Heart left ventricle (tissue), 16 donors: ENCODE measurements at regions not wholly inside any gene's neighbourhood (a gene's known extent, or its start where the extent isn't known, plus 50 kb on each side); places are given as distances from the start of the nearest gene placed in this dataset.

Experiments
- ATAC-seq, 4 donors: fragments of 200-7000 bp; cut with Tn5 transposase; one replicate each; pipeline ENCODE4 v1.9.1; 2020 to 2022; ENCODE audit warnings: moderate library complexity in 4 of 4, mild to moderate bottlenecking in 3 of 4, moderate number of reproducible peaks in 1 of 4
- DNase-seq, 5 donors: peaks; one replicate each; pipeline ENCODE4 v3.0.0-alpha.2; 2020
- H3K27ac ChIP-seq, 12 donors: fragments of 200-600 bp; sonication (generic) in 4 of 12; one replicate each; pipeline versions ENCODE4 v1.5.0 to v1.8.0; 2016 to 2022; ENCODE audit warnings: mild to moderate bottlenecking in 2 of 12
- H3K27me3 ChIP-seq, 9 donors: fragments of 200-600 bp; sonication (generic) in 2 of 9; one replicate each; pipeline versions ENCODE4 v1.5.1 to v1.8.0; 2016 to 2022; ENCODE audit warnings: mild to moderate bottlenecking in 3 of 9
- H3K36me3 ChIP-seq, 9 donors: fragments of 200-600 bp; sonication (generic) in 2 of 9; one replicate each; pipeline versions ENCODE4 v1.5.0 to v1.8.0; 2018 to 2022; ENCODE audit warnings: mild to moderate bottlenecking in 2 of 9
- H3K4me1 ChIP-seq, 12 donors: fragments of 200-600 bp; sonication (generic) in 4 of 12; one replicate each; pipeline versions ENCODE4 v1.5.0 to v1.8.0; 2016 to 2022; ENCODE audit warnings: mild to moderate bottlenecking in 3 of 12
- H3K4me3 ChIP-seq, 12 donors: fragments of 200-600 bp; sonication (generic) in 4 of 12; one replicate each; pipeline versions ENCODE4 v1.5.0 to v1.8.0; 2017 to 2022; ENCODE audit warnings: mild to moderate bottlenecking in 9 of 12, moderate library complexity in 4 of 12
- H3K9me3 ChIP-seq, 12 donors: fragments of 200-600 bp; sonication (generic) in 4 of 12; one replicate each; pipeline versions ENCODE4 v1.5.0 to v1.8.0; 2016 to 2022; ENCODE audit warnings: mild to moderate bottlenecking in 1 of 12
- POLR2A ChIP-seq, 2 donors: fragments of 450-650 bp; IDR thresholded peaks; one replicate each; pipeline ENCODE4 v1.6.1; 2017; ENCODE audit warnings: antibody characterized with exemption in 2 of 2, mild to moderate bottlenecking in 2 of 2, moderate library complexity in 2 of 2
- WGBS, 4 donors: extraction: QIAGEN DNeasy Blood & Tissue Kit in 2 of 4; methylation state at CpG; one replicate each; pipeline versions ENCODE4 v1.1.5 to v1.1.7; 2013 to 2018; 5-methylcytosine and 5-hydroxymethylcytosine counted together
- intact Hi-C, 10 donors: fragments of 100-400 bp; cut with DNase I; formaldehyde crosslinking; loops; one replicate each; pipeline versions ENCODE4 v1.11.1 to v1.14.2; 2022
- TF ChIP-seq, protein P1 (sequence below), 12 donors: fragments of 200-600 bp; sonication (generic) in 4 of 12; IDR thresholded peaks; one replicate each; pipeline versions ENCODE4 v1.5.0 to v1.8.0; 2018 to 2022; ENCODE audit warnings: antibody characterized with exemption in 12 of 12, mild to moderate bottlenecking in 5 of 12
- donor health status: ischemic (EF 13 %, LVEDD 7.1; RV severe dilation, severe dysfunction).
- donor health status: healthy with polysubstance abuse.
- donor health status: DM: no; HTN: yes; CAD: no.
- donor health status: DM: no; HTN: no; CAD: no.
- donor health status: ischemic (EF 25% LVEDD 6.9; RV normal size, moderate dysfunction).
- donor health status: ischemic (EF 25% LVEDD 5.7; RV mildly dilated, moderate dysfunction).
- donor health status: healthy.
- donor health status: DM: yes; HTN: yes; CAD: no.
- donor health status: ischemic (EF 35%, LVEDD 5.7; RV mildly dilated, moderate dysfunction).
- donor health status: nonischemic (EF 11% LVEDD 7.7; RV severe dilation, severe dysfunction).
- donor health status: DM: yes; HTN: yes; CAD: no.
- donor health status: PGD.
- donor health status: ischemic (EF 29% LVEDD 5.4; RV normal size, mild dysfunction).
- donor health status: nonischemic (EF 23%, LVEDD 6.1; RV moderate dilation, normal function).

DNA sequence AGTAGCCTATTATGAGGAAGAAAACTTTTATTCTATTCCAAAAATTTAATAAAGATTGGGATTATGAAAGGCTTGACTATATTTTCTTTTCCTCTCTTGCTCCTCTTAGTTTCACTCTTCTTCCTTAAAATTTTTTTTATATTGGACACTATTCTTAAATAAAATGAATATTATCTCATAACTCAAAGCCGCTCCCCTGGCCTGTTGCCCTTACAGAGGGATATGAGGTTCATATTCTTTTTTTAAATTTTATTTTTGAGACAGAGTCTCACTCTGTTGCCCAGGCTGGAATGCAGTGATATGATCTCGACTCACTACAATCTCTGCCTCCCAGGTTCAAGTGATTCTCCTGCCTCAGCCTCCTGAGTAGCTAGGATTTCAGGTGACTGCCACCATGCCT, 106.8 kb upstream of the MPDZ start:
- 83 to 86% (median 85%) methylated on average over 2 of the region's 2 CpGs for WGBS, 4 donors
- Histone ChIP-seq H3K4me3 (no peak overlapping the region), H3K27me3 (no peaks in the 10 kb centered on the region), H3K27ac (peak overlapping the region in 8 of 12 donors; percentile 21 to 77 (median 53)), H3K4me1 (peaks cover 0 to 17% (median 0%) of the 10 kb centered on the region in 12 donors), H3K9me3 (peaks cover 0 to 38% (median 4%) of the 10 kb centered on the region in 12 donors), H3K36me3 (no peaks in the 10 kb centered on the region)
- intact Hi-C loops = no loop called here
- ATAC-seq (no peak), DNase-seq (peak in 1 of 5 donors; percentile 29)
- TF ChIP-seq, protein P1, sequence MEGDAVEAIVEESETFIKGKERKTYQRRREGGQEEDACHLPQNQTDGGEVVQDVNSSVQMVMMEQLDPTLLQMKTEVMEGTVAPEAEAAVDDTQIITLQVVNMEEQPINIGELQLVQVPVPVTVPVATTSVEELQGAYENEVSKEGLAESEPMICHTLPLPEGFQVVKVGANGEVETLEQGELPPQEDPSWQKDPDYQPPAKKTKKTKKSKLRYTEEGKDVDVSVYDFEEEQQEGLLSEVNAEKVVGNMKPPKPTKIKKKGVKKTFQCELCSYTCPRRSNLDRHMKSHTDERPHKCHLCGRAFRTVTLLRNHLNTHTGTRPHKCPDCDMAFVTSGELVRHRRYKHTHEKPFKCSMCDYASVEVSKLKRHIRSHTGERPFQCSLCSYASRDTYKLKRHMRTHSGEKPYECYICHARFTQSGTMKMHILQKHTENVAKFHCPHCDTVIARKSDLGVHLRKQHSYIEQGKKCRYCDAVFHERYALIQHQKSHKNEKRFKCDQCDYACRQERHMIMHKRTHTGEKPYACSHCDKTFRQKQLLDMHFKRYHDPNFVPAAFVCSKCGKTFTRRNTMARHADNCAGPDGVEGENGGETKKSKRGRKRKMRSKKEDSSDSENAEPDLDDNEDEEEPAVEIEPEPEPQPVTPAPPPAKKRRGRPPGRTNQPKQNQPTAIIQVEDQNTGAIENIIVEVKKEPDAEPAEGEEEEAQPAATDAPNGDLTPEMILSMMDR (IDR thresholded peaks at IDR 0.05) = no peak
- TF ChIP-seq POLR2A (IDR thresholded peaks at IDR 0.05) = no peak

DNA sequence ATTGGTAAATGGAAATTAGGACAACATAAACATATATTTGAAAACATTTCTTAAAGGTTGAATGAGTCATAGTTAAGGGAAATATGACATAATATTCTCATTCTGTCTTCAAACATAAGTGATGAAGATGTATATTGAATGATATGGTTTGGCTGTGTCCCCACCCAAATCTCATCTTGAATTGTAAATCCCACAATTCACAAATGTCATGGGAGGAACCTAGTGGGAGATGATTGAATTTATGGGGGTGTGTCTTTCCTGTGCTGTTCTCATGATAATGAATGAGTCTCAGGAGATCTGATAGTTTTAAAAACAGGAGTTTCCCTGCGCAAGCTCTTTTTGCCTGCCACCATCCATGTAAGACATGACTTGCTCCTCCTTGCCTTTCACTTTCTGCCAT, 104.4 kb upstream of the MPDZ start:
- no peak for ATAC-seq

DNA sequence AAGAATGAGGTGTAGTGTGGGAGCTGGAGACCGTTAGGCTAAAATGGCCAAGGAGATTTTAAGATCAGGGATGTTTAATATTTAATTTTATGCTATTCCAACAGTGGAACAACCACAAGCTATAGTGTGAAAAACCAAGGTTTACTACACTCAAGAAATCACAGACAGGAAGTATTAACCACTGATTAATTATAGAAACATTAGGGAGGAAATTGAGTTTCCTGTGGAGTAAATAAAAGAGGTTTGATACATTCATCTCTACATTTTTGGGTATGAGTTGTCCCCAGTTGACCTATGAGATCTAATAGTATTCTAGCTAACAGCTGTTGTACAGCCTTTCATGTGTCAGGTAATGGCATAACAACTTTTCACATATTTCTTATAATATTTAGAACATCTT, 103.7 kb upstream of the MPDZ start:
- peaks cover 0 to 17% (median 0%) of the 10 kb centered on the region in 12 donors for H3K4me1 ChIP-seq
- no peak overlapping the region for H3K4me3 ChIP-seq
- no peaks in the 10 kb centered on the region for H3K36me3 ChIP-seq
- H3K27me3 ChIP-seq = no peaks in the 10 kb centered on the region
- DNase-seq (no peak), ATAC-seq (no peak)
- TF ChIP-seq, protein P1 (IDR thresholded peaks at IDR 0.05) = no peak
- TF ChIP-seq POLR2A (IDR thresholded peaks at IDR 0.05) = no peak
- no peak overlapping the region for H3K27ac ChIP-seq
- peaks cover 0 to 16% (median 2%) of the 10 kb centered on the region in 12 donors for H3K9me3 ChIP-seq
- WGBS, 4 donors = 77 to 81% (median 79%) methylated on average over 1 of the region's 1 CpG
- intact Hi-C loops = no loop called here

More for the DNA sequence above, 104.4 kb upstream of the MPDZ start:
- TF ChIP-seq, protein P1 (IDR thresholded peaks at IDR 0.05) = no peak
- no peak for TF ChIP-seq POLR2A (IDR thresholded peaks at IDR 0.05)
- Histone ChIP-seq H3K4me3 (no peak overlapping the region), H3K4me1 (peaks cover 0 to 17% (median 0%) of the 10 kb centered on the region in 12 donors), H3K36me3 (no peaks in the 10 kb centered on the region), H3K27ac (no peak overlapping the region), H3K27me3 (no peaks in the 10 kb centered on the region), H3K9me3 (peaks cover 0 to 16% (median 2%) of the 10 kb centered on the region in 12 donors)
- DNase-seq = no peak
- WGBS, 4 donors = 94 to 100% (median 97%) methylated on average over 1 of the region's 1 CpG
- intact Hi-C loops = no loop called here

DNA sequence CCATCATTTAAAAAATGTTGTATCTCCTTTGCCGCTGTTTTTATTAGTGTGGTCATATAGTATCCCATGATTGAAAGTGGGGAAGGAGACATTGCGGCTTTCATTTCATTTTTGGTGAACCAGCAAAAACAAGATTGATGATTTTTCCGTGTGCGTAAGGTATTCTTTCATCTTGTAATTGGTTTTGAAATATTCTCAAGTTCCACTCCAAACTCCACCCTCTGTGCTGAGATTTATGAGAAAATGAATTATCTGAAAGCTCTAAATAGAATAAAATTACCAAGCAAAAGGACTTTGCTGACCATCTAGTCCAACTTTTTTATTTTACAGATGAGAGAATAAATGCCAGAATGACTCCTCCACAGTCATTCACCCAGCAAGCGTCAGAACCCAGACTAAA, 103.1 kb upstream of the MPDZ start:
- 96 to 98% (median 96%) methylated on average over 5 of the region's 5 CpGs for WGBS, 4 donors
- ATAC-seq (no peak), DNase-seq (no peak)
- H3K4me1 ChIP-seq = peaks cover 0 to 18% (median 0%) of the 10 kb centered on the region in 12 donors
- intact Hi-C loops = no loop called here
- no peak overlapping the region for H3K27ac ChIP-seq
- H3K4me3 ChIP-seq = no peak overlapping the region
- no peaks in the 10 kb centered on the region for H3K36me3 ChIP-seq
- H3K27me3 ChIP-seq = no peaks in the 10 kb centered on the region
- peaks cover 0 to 16% (median 2%) of the 10 kb centered on the region in 12 donors for H3K9me3 ChIP-seq
- TF ChIP-seq POLR2A (IDR thresholded peaks at IDR 0.05) = no peak
- TF ChIP-seq, protein P1 (IDR thresholded peaks at IDR 0.05) = no peak
